Dermis blood vessel endothelial cell (primary cell): ENCODE measurements at regions not wholly inside any gene's neighbourhood (a gene's known extent, or its start where the extent isn't known, plus 50 kb on each side); places are given as distances from the start of the nearest gene placed in this dataset.

ENCODE experiments used
- DNase-seq: peaks from one replicate; pipeline ENCODE4 v3.0.0; 2010

DNA sequence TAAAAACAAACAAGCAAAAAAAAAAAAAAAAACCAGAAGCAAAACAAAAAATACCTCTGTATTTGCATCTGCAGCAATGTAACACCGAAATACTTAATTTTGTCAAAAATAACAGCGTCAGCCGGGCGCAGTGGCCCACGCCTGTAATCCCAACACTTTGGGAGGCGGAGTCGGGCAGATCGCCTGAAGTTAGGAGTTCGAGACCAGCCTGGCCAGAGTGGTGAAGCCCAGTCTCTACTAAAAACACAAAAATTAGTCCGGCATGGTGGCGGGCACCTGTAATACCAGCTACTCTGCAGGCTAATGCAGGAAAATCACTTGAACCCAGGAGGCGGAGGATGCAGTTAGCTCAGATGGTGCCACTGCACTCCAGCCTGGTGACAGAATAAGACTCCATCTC, 683.5 kb upstream of the CA10 start:
- DNase-seq, result no peak

DNA sequence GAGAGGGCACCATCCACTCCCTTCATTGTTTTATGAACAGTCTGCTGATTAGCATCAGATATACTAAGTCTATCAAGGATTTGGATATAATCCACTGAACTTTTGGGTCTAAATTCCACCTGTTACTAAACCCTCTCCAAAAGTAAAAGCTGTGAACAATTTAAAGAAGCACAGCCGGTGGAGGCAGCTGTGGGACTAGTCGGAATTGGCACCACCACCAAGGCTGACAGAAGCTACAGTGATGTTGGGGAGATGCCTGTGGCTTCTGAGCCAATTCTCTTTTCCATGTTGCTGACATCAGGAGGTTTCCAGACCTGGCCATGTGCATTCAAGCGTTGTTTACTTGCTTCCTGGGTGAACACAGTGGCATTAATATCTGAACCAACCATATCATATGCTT, 679.0 kb upstream of the CA10 start:
- no peak for DNase-seq

DNA sequence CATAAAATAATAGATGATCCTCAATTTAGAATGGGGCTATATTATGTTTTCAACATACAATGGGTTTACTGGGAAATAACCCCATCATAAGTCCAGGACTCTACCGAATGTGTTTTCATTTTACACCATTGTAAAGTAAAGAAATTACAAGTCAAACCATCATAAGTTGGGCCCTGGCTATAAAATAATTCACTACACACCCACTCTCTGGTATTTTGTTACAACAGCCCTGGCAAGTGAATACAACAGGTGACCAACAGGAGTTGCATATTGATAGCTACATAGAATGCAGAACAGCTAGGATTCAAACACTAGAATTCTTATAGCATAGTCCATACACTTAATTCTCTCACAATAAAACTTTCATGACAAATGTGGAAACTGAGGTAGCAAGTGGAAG, 673.0 kb upstream of the CA10 start:
- no peak for DNase-seq

DNA sequence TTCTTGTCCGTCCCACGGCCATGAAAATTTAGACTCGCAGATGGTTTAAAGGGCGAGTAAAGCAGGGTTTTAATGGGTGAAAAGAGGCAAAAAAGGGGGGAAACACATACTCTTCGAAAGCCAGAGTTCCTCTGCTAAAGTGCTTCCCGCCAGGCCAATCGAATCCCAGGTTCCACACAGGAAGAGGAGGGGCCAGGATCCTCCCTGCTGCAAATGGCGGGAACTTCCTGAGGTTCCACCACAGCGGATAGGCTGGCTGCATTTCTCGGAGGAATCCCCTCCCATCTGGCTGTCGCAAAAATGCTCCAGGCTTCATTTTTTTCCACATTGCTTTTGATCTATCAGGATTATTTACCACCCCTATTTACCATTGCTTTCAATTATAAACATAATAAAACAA, 670.1 kb upstream of the CA10 start:
- no peak for DNase-seq

DNA sequence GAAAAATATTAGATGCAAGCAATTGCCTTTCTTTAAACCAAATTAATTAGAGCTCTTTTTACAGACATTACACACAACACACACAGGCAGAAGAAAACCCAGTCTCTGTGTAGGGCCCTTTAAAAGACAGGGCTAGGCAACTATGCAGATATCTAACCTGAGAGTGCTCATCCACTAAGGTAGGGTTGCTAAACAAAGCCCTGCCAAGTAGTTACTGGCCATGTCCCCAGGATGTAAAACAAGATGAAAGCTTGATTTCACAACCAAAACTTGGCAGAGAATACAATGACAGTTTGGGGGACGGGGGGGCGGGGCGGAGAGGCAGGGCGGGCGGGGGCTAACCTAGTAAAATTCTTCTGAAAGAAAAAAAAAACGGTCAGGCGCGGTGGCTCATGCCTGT, 669.0 kb upstream of the CA10 start:
- DNase-seq, result no peak

DNA sequence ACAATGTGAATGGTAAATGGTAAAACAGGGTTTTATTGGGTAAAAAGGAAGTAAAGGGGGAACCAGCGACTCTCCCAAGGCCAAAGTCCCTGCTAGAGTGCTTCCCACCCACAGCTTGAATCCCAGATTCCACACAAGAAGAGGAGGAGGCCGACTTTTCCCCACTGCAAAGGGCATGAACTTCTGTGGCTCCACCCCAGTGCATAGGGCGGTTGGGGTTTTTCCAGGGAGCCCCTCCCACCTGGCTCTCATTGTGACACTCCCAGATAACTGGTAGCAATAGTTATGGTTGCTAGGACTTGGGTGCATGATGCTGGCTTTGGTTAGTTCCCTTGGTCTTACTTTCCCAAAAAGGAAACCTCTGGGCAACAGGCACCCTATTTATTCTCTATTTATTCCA, 666.0 kb upstream of the CA10 start:
- no peak for DNase-seq

DNA sequence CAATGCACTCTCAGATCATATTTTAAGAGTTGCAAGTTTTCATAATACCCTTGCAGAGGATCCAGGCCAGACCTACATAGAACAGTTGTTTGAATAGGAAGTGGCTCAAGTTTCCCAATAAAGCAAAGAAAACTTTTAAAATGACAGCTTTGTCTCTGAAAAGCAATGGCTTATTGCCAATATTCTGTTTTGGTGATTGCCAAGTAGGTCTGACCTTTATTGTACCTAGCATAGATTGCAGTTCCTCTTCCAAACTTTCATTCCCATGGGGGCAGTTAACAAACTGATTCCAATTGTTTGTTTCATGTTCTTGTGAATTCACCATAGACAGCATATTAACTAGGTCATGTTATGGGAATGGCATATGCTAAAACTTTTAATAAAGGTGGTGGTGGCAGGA, 664.6 kb upstream of the CA10 start:
- DNase-seq, result peak; percentile 49

DNA sequence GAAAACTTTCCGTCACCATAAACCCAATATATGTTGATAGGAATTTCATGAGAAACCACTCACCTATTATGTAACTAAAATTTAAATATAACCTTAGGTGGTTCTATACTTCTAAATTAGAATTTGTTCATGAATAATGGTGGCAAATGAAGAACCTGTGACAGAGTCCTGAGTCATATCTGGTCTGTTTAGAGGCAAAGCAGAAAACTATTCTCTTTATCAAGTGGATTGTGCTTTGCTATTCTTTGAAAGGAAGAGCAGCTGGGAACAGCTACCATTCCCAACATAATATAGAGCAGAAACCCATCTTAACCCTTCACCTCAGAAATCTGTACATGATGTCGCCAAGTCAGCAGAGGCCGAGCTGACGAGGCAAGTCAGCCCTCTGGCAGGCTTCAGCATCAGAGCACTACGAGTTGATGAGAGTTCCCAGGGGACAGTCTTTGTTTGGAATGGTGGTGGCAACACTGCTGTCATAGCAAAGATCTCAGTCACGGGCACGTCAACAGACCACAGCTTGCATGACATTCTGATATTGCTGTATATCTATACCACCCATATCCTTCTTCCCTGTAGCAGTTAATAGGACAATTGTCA, 631.9 kb upstream of the CA10 start:
- peak; percentile 81 for DNase-seq

DNA sequence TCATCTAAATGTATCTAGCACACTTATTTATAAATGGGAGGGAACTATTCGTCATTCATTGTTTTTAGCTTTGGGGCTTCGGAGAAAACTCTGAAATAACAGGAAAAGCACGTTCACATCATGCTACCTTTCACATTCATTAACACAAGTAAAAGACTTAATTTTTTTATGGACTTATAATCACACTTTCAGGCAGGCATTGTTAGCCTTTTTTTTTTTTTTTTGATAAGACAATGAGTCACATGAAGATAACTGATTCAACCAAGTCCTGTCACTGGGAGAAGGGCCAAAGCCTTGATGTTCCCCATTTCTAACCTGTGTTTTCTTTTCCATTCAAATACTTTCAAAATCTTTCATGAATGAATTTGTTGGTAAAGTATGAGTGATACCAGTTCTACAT, 631.3 kb upstream of the CA10 start:
- peak; percentile 59 for DNase-seq

DNA sequence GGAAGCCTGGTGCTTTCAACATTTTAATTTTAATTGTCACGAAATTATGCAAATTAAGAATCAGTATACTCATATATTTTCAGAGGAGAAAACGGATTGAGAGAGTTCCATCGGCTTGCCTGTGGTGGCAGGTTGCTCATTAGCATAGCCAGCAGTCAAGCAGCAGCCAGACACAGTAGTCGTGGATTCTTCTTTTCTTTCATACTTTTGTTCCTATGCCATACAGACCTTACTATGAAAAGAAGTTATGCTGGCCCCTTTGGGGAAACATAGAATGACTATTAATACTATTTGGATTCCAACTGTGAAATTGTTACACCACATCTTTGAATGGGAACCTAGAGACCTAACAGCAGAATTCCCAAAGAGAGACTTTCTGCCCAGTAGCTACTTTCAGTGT, 617.7 kb upstream of the CA10 start:
- DNase-seq, result no peak

DNA sequence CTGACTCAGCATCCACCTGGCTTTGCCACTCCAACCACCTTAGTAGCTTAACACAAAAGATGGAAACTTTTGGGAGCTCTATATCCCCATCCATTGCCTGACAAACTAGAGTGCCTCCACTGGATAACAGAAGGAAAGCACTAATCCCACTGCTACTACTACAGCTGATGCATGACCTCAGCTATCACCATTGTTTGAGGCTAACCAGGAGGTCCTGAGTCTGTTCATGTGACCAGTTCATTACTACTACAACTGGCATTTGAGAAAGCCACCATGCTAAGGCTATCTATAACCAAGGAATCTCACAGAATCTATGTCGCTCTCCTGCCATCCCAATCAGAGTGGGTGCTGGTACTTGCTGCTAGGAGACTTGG, 604.3 kb upstream of the CA10 start:
- no peak for DNase-seq

DNA sequence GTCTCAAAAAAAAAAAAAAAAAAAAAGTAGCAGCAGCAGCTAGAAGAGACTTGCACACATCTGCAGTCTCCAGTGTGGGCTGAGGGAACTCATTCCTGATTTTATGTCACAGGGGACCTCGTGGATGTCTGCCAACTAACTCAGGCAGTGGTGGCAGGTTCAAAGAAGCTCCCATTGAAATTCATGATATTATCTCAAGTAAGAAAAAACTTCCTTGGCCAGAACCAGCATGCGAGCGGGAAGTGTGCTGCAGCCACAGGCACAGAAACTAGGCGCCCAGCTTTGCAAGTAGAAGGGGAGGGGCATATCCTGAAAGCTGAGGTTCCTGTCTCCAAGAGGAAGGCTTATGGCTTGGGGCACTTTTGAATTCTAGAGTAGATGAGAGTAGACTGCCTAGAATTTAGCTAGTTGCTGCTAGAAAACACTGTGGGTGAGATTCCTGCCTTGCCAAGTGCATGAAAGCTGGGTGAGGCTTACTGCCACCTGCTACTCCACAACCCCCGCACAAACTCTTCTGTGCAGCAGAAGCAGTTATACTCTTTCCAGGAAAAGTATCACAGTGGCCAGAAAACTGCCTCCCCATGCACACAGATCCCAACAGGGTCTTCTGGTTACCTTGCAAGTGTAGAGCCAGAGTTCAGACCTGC, 603.8 kb upstream of the CA10 start:
- no peak for DNase-seq

DNA sequence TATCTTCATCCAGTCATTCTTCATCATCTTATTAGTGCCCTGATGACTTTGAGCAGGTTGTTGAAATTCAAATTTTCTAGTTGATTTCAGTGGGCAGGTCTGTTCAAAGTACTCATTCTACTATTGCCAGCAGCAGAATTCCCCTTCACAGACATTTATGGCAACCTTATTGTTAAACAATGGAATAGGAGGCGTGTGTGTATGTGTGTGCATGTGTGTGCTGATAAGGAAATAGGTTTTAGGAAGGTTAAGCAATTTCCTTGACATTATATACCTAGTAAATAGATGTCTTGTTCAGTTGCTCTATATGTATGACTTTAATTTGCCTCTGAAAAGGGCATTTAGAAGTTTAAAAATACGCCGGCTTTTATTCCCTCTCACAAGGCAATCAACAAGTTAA, 601.4 kb upstream of the CA10 start:
- peak; percentile 20 for DNase-seq

DNA sequence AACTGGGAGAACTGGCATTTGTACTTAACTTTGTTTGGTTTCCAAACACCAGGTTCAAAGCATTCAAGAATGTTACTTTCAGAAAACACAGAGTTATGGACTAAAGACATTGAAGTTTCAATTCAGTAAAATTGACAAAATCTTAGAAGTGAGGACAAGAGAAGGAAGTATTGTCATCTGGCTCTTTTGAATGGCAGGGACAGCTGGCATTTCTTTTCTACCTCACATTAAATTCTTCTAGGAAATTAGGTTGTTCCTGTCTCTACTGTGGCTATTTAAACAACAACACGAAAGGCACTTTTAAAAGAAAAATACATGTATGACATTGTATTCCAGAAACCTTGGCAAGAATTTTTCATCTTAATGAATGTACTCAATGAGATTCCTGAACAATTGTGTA, 600.0 kb upstream of the CA10 start:
- DNase-seq, result no peak

DNA sequence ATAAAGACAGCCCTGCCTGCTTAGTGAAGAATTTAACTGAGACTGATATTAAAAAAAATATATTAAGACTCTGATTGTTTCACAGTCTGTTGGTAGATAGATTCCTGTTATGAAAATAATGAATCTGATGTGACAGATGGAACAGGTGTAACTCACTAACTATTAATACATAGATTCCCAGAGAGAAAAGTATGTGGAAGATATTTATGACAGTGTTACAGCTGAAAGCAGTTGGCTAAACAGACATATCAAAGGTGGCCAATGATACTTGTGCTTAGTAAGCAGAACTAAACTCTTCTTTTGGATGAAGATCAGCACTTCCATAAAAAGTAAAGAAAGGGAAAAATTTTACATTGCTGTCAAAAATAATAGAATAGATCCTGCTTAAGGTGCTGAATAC, 598.2 kb upstream of the CA10 start:
- DNase-seq, result no peak

DNA sequence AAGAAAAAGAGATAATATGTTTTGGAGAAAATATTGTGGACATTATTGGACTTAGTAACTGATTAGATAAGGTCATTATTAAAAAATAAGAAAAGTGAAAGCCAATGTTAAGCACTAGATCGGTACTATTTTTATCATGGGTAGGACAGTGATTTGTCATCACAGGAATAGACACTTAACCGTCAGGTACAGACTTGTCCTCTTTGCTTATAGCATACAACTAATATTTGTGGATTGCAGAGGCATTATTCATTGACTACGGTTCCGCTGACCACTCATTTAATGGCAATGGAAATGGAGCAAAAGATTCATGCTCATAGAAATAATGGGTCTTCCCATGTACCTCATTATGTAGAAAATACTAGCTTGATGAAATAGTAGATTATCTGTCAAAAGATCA, 596.3 kb upstream of the CA10 start:
- DNase-seq, result no peak

DNA sequence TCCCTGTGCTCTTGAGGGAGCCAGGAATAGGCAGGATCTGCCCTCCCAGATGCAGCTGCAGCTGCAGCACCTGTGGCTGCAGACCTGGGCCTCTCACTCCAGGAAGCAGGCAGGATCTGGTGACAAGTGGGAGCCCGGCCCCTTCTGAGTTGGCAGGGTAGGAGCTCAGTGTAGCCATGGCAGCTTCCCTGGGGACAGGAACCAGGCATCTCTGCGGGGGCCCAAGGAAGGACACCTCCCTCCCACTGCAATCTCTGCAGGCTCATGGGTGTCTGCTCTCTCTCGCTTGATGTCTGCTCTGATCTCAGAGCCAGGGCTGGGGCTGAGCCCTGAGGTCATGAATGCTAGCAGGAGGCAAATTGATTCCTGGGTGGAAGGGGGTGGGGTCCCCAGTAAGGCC, 592.5 kb upstream of the CA10 start:
- no peak for DNase-seq

DNA sequence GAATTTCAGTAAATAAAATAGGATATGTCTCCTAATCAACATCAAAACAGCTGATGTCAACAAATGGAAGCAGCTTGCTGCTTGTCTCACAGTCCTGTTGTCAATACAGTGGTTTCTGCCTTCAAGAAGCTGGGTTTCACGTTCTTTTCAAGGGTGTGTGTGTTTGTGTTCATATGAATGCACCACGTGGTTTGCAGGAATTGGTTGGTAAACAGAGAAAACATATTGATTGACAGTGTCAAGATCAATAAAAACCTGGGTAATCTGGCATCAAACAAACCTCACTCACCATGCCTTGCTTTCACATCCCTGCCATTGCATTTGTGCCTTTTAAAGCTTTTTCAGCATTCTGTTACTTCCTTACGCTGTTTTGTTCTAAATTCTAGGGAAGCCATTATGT, 585.7 kb upstream of the CA10 start:
- DNase-seq, result no peak

DNA sequence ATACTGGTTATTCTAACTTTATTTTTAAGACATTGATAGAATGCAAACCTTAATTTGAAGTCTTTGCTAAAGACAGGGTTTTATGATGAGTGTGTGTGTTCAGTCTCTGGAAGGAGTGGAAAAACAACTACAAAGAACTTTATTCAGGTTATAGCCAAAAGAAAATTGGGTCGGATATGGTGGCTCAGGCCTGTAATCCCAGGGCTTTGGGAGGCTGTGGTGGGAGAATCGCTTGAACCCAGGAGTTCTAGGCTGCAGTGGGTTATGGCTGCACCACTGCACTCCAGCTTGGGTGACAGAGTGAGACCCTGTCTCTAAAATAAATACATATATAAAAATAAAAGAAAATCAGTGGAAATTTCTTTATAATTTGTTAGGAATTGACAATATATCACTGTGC, 581.5 kb upstream of the CA10 start:
- no peak for DNase-seq

DNA sequence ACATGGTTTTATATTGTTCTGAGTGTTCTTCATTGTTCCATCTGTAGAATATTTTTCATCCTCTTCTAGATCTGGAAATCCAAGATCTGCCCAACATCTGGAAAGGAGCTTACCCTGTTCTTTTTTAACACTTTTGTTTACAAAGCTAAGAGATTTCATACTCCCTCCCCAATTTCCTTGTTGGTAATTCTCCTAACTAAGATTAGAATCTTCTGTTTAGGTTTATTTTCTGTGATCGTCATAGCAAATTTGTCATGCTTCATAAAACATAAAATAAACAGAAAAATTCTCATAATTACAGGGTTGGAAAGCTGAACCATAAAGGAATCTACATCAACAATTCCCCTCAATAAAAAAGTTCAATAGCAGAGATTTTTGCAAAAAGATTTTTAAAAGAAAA, 580.3 kb upstream of the CA10 start:
- no peak for DNase-seq

DNA sequence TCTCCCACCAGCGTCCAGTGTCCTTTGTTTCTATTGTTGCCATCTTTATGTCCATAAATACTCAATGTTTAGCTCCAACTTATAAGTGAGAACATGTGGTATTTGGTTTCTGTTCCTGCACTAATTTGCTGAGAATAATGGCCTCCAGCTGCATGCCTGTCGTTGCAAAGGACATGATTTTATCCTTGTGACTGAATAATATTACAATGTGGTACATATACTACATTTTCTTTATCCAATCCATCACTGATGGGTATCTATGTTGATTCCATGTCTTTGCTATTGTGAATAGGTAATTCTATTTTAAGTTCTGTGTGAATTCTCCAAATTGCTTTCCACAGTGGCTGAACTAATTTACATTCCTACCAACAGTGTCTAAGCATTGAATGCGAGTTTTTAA, 578.6 kb upstream of the CA10 start:
- no peak for DNase-seq

DNA sequence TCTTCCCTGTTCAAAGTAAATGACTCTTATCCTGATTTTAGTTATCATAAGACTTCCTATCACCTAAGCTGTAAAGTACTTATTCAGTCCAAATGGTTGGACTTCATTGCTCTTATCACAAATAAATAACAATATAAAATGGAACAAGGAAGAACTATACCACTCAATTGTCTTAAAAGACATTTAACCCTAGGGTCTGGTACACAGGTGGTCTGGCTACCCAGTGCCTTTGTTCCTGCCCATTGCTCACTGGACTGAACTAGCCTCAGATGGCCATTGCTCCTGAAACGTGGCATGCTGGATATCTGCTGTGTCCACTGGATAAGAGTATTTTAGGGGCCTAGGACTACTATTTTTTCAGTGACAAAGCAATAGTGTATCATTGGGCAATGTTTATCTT, 574.3 kb upstream of the CA10 start:
- DNase-seq, result no peak

DNA sequence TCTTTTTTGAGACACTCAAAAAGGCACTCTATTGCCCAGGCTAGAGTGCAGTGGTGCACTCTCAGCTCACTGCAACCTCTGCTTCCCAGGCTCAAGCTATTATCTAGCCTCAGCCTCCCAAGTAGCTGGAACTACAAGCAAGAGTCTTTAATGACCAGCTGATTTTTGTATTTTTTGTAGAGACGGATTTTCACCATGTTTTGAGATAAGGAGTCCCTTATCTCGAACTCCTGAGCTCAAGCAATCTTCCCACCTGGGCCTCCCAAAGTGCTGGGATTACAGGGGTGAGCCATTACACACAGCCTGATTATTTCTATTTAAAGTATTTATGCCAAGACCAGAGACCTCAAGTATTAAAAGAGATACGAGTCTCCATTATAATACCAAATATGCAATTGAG, 566.1 kb upstream of the CA10 start:
- DNase-seq, result no peak

DNA sequence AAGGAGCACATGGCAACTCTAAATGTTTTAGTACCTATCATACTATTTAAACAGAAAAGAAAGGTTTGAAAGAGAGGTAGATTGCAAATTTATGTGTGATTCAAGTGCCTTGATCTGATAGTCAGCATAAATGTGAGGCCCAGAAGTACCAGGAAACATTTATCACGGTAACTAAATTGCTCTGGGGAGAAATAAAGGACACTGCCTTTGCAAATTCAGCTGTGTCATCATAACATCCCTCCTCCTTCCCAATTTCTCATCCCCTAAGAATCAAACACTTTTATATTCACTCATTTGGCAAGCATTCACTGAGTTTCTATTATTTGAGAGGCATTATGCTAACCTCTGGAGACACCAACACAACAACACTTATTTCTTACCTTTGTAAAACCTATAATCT, 563.4 kb upstream of the CA10 start:
- no peak for DNase-seq

DNA sequence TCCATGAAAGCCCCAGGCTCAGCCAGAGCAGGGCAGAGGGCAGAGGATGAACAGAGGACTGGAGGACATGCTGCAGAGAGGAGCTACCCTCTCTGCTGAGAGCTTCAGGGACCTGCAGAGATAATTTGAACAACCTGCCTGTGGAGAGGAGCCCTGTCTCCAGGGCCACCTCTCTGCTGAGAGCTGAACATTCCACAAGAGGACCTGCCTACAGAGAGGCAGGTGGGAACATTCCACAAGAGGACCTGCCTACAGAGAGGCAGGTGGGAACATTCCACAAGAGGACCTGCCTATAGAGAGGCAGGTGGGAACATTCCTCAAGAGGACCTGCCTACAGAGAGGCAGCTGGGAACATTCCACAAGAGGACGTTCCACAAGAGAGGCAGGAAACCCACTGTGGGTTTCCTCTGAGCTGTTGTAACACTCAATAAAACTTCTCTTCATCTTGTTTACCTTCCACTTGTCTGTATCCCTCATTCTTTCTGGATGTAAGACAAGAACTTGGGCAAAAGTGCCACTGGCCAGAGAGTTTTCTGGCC, 551.9 kb upstream of the CA10 start:
- no peak for DNase-seq
